HepG2 (cell line): ENCODE measurements at regions not wholly inside any gene's neighbourhood (a gene's known extent, or its start where the extent isn't known, plus 50 kb on each side); places are given as distances from the start of the nearest gene placed in this dataset.

Experiments
- ATF2 ChIP-seq: sonication (generic); formaldehyde crosslinking; IDR thresholded peaks from 2 replicates; pipeline ENCODE4 v1.4.0; 2020; ENCODE audit warnings: missing genetic modification reagents
- CTCF ChIP-seq: sonication (generic); formaldehyde crosslinking; IDR thresholded peaks from 2 replicates; pipeline ENCODE4 v1.5.0; 2020; ENCODE audit warnings: mild to moderate bottlenecking, missing genetic modification reagents, moderate library complexity
- HNRNPUL1 ChIP-seq: fragments of 200-400 bp; formaldehyde crosslinking; IDR thresholded peaks from 2 replicates; pipeline ENCODE4 v1.6.1; 2017; ENCODE audit warnings: low read depth, mild to moderate bottlenecking, low read length, moderate library complexity
- MAFG ChIP-seq: sonication (generic); formaldehyde crosslinking; IDR thresholded peaks from 2 replicates; pipeline ENCODE4 v1.5.1; 2020; ENCODE audit warnings: mild to moderate bottlenecking, missing genetic modification reagents
- PATZ1 ChIP-seq: sonication (generic); formaldehyde crosslinking; IDR thresholded peaks from 2 replicates; pipeline ENCODE4 v1.4.0; 2020; ENCODE audit warnings: missing genetic modification reagents
- ZNF615 ChIP-seq: sonication (generic); formaldehyde crosslinking; IDR thresholded peaks from 2 replicates; pipeline ENCODE4 v1.5.0; 2020; ENCODE audit warnings: mild to moderate bottlenecking, missing genetic modification reagents, borderline replicate concordance

GRCh38 chr2:2810504-2810903 is 479.4 kb upstream of the MYT1L start:
- TF ChIP-seq ATF2 (CRISPR knock-in tag) (no peak), PATZ1 (CRISPR knock-in tag) (no peak), HNRNPUL1 (no peak), MAFG (CRISPR knock-in tag) (no peak), CTCF (CRISPR knock-in tag) (no peak), ZNF615 (CRISPR knock-in tag) (no peak)
